Fibroblast of lung (primary cell): ENCODE measurements at regions not wholly inside any gene's neighbourhood (a gene's known extent, or its start where the extent isn't known, plus 50 kb on each side); places are given as distances from the start of the nearest gene placed in this dataset.

Experiments used
- DNase-seq, 2 donors: peaks; one replicate each; pipeline versions ENCODE4 v3.0.0 to v3.0.0-alpha.2; 2010; ENCODE audit warnings: low read depth in 2 of 2
- H2AFZ ChIP-seq: 2 replicates; pipeline ENCODE4 v1.5.1; 2012; ENCODE audit warnings: low read length, control low read depth, inconsistent platforms
- H3K27ac ChIP-seq: 2 replicates; pipeline ENCODE4 v1.5.1; 2011; ENCODE audit warnings: low read length, control low read depth; ENCODE audit not compliant: insufficient read depth
- H3K27me3 ChIP-seq: 2 replicates; pipeline ENCODE4 v1.5.1; 2011; ENCODE audit warnings: mild to moderate bottlenecking, low read length; ENCODE audit not compliant: control insufficient read depth, insufficient read depth
- H3K36me3 ChIP-seq: 2 replicates; pipeline ENCODE4 v1.5.1; 2011; ENCODE audit warnings: low read length; ENCODE audit not compliant: control insufficient read depth, insufficient read depth
- H3K4me1 ChIP-seq: 2 replicates; pipeline ENCODE4 v1.5.1; 2011; ENCODE audit warnings: low read length; ENCODE audit not compliant: control insufficient read depth, insufficient read depth; ENCODE audit errors: extremely low read depth
- H3K4me2 ChIP-seq: 2 replicates; pipeline ENCODE4 v1.5.1; 2011; ENCODE audit warnings: low read length, control low read depth; ENCODE audit not compliant: insufficient read depth; ENCODE audit errors: extremely low read depth
- H3K4me3 ChIP-seq, 4 experiments: fragments of 200-600 bp in 1 of 4; sonication (generic) in 1 of 4; replicated peaks in 1 of 4; 2 replicates each; pipeline ENCODE4 v1.5.1; 2011 to 2016; ENCODE audit warnings: low read length in 4 of 4, low read depth in 3 of 4, mild to moderate bottlenecking in 3 of 4, control low read depth in 2 of 4, inconsistent platforms in 1 of 4, mixed read lengths in 1 of 4; ENCODE audit not compliant: insufficient read depth in 1 of 4; ENCODE audit errors: control extremely low read depth in 1 of 4
- H3K79me2 ChIP-seq: 2 replicates; pipeline ENCODE4 v1.5.1; 2012; ENCODE audit warnings: mild to moderate bottlenecking, low read length, inconsistent platforms; ENCODE audit not compliant: control insufficient read depth, insufficient read depth
- H3K9ac ChIP-seq: 2 replicates; pipeline ENCODE4 v1.5.1; 2011; ENCODE audit warnings: mild to moderate bottlenecking, low read length, control low read depth; ENCODE audit not compliant: insufficient read depth
- H3K9me3 ChIP-seq: 2 replicates; pipeline ENCODE4 v1.5.1; 2012; ENCODE audit warnings: low read depth, low read length; ENCODE audit not compliant: control insufficient read depth, insufficient read depth
- H4K20me1 ChIP-seq: 2 replicates; pipeline ENCODE4 v1.5.1; 2011; ENCODE audit warnings: low read length; ENCODE audit not compliant: control insufficient read depth, insufficient read depth; ENCODE audit errors: extremely low read depth
- EZH2 ChIP-seq: IDR thresholded peaks from 2 replicates; pipeline ENCODE4 v1.5.1; 2012; ENCODE audit warnings: low read length, control low read depth, mild to moderate bottlenecking; ENCODE audit errors: missing control alignments
- TF ChIP-seq, protein P1 (sequence below), 2 donors: IDR thresholded peaks in 1 of 2; conservative IDR thresholded peaks in 1 of 2; 1 replicate in 1 of 2; 2 replicates in 1 of 2; pipeline ENCODE4 v1.5.1; 2011 to 2012; ENCODE audit warnings: low read length in 2 of 2, control low read depth in 1 of 2, inconsistent platforms in 1 of 2, low read depth in 1 of 2, mild to moderate bottlenecking in 1 of 2

- H3K4me2 ChIP-seq: no peak overlapping the region
- H3K9ac ChIP-seq: no peak overlapping the region
- no peaks in the 10 kb centered on the region for H3K27me3 ChIP-seq
- H3K4me3 ChIP-seq: no peak overlapping the region
- no peaks in the 10 kb centered on the region for H3K9me3 ChIP-seq
- no peaks in the 10 kb centered on the region for H4K20me1 ChIP-seq
- H3K36me3 ChIP-seq: no peaks in the 10 kb centered on the region
- H2AFZ ChIP-seq: no peak overlapping the region
- no peak overlapping the region for H3K27ac ChIP-seq
- DNase-seq: no peak
- TF ChIP-seq EZH2: no peak
- TF ChIP-seq, protein P1, sequence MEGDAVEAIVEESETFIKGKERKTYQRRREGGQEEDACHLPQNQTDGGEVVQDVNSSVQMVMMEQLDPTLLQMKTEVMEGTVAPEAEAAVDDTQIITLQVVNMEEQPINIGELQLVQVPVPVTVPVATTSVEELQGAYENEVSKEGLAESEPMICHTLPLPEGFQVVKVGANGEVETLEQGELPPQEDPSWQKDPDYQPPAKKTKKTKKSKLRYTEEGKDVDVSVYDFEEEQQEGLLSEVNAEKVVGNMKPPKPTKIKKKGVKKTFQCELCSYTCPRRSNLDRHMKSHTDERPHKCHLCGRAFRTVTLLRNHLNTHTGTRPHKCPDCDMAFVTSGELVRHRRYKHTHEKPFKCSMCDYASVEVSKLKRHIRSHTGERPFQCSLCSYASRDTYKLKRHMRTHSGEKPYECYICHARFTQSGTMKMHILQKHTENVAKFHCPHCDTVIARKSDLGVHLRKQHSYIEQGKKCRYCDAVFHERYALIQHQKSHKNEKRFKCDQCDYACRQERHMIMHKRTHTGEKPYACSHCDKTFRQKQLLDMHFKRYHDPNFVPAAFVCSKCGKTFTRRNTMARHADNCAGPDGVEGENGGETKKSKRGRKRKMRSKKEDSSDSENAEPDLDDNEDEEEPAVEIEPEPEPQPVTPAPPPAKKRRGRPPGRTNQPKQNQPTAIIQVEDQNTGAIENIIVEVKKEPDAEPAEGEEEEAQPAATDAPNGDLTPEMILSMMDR (conservative IDR thresholded peaks at IDR 0.05 in 1 of 2, IDR thresholded peaks at IDR 0.05 in 1 of 2; ENCODE audit: low read depth in 1 of 2, low read length in 2 of 2): no peak
- no peaks in the 10 kb centered on the region for H3K79me2 ChIP-seq
- H3K4me1 ChIP-seq: no peaks in the 10 kb centered on the region
Measured at GRCh38 chrX:117628381-117628780, 488.2 kb downstream of the KLHL13 start.

- H3K4me2 ChIP-seq: no peak overlapping the region
- no peaks in the 10 kb centered on the region for H3K4me1 ChIP-seq
- H4K20me1 ChIP-seq: no peaks in the 10 kb centered on the region
- no peaks in the 10 kb centered on the region for H3K27me3 ChIP-seq
- H3K9me3 ChIP-seq: no peaks in the 10 kb centered on the region
- no peak overlapping the region for H3K27ac ChIP-seq
- no peaks in the 10 kb centered on the region for H3K79me2 ChIP-seq
- no peak overlapping the region for H3K4me3 ChIP-seq
- no peaks in the 10 kb centered on the region for H3K36me3 ChIP-seq
- no peak overlapping the region for H2AFZ ChIP-seq
- no peak overlapping the region for H3K9ac ChIP-seq
- TF ChIP-seq EZH2: no peak
- TF ChIP-seq, protein P1 (conservative IDR thresholded peaks at IDR 0.05 in 1 of 2, IDR thresholded peaks at IDR 0.05 in 1 of 2; ENCODE audit: low read depth in 1 of 2, low read length in 2 of 2): no peak
- DNase-seq: no peak
Measured at GRCh38 chrX:117610806-117611205, 505.8 kb downstream of the KLHL13 start.

DNA sequence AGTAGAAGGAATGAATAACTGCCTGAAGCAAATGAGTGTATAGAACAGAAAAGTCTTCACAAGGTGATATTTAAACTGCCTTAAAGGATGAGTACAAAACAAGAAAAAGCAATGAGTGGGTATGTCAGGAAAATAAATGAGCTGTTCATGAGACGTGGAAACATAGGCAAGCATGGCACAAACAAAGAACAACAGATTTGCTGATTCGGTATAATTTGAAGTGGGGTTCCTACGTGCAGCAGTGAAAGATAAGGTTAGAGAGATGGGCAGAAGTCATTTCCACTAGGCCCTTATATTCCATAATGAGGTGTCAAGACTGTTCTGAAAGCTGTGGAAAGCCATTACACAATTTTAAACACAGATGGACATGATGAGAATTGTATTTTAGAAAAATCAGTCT lies 506.6 kb downstream of the KLHL13 start:
- Histone ChIP-seq H3K4me3 (no peak overlapping the region), H2AFZ (no peak overlapping the region), H3K9me3 (no peaks in the 10 kb centered on the region), H3K36me3 (no peaks in the 10 kb centered on the region), H3K4me1 (no peaks in the 10 kb centered on the region), H3K9ac (no peak overlapping the region), H3K27ac (no peak overlapping the region), H4K20me1 (no peaks in the 10 kb centered on the region), H3K79me2 (no peaks in the 10 kb centered on the region), H3K4me2 (no peak overlapping the region), H3K27me3 (no peaks in the 10 kb centered on the region)
- DNase-seq: no peak
- TF ChIP-seq EZH2: no peak
- TF ChIP-seq, protein P1 (conservative IDR thresholded peaks at IDR 0.05 in 1 of 2, IDR thresholded peaks at IDR 0.05 in 1 of 2; ENCODE audit: low read depth in 1 of 2, low read length in 2 of 2): no peak
